H9 (cell line): ENCODE measurements at regions not wholly inside any gene's neighbourhood (a gene's known extent, or its start where the extent isn't known, plus 50 kb on each side); places are given as distances from the start of the nearest gene placed in this dataset.

Experiments used
- DNase-seq: peaks from one replicate; pipeline ENCODE4 v3.0.0-alpha.2; 2017
- H2AFZ ChIP-seq: one replicate; pipeline ENCODE4 v1.6.1; 2013; ENCODE audit warnings: mild to moderate bottlenecking, low read length, control low read depth, moderate library complexity
- H2AK5ac ChIP-seq: 2 replicates; pipeline ENCODE4 v1.6.1; 2013; ENCODE audit warnings: low read length, control low read depth, mixed read lengths; ENCODE audit not compliant: insufficient read length
- H2BK120ac ChIP-seq: one replicate; pipeline ENCODE4 v1.6.1; 2013; ENCODE audit warnings: low read depth, mild to moderate bottlenecking, low read length, control low read depth, inconsistent platforms; ENCODE audit not compliant: poor library complexity, severe bottlenecking
- H2BK12ac ChIP-seq: 2 replicates; pipeline ENCODE4 v1.6.1; 2013; ENCODE audit warnings: low read length, control low read depth, mixed read lengths, low read depth; ENCODE audit not compliant: insufficient read length
- H2BK15ac ChIP-seq: 2 replicates; pipeline ENCODE4 v1.6.1; 2013; ENCODE audit warnings: low read depth, low read length, control low read depth
- H2BK20ac ChIP-seq: one replicate; pipeline ENCODE4 v1.6.1; 2013; ENCODE audit warnings: low read depth, mild to moderate bottlenecking, low read length, control low read depth, inconsistent platforms; ENCODE audit not compliant: poor library complexity, severe bottlenecking
- H2BK5ac ChIP-seq: 2 replicates; pipeline ENCODE4 v1.6.1; 2013; ENCODE audit warnings: low read length, control low read depth, mixed read lengths; ENCODE audit not compliant: insufficient read length
- H3K14ac ChIP-seq: 2 replicates; pipeline ENCODE4 v1.6.1; 2013; ENCODE audit warnings: low read length, control low read depth; ENCODE audit not compliant: insufficient read depth
- H3K18ac ChIP-seq: 2 replicates; pipeline ENCODE4 v1.6.1; 2013; ENCODE audit warnings: low read depth, mild to moderate bottlenecking, mixed read lengths, low read length, control low read depth; ENCODE audit not compliant: insufficient read length
- H3K23ac ChIP-seq: 2 replicates; pipeline ENCODE4 v1.6.1; 2013; ENCODE audit warnings: low read length, control low read depth, mixed read lengths, low read depth; ENCODE audit not compliant: insufficient read length
- H3K23me2 ChIP-seq: 2 replicates; pipeline ENCODE4 v1.6.1; 2013; ENCODE audit warnings: low read depth, mild to moderate bottlenecking, mixed read lengths, low read length, control low read depth; ENCODE audit not compliant: insufficient read length, poor library complexity, severe bottlenecking
- H3K27ac ChIP-seq: 2 replicates; pipeline ENCODE4 v1.5.1; 2013; ENCODE audit warnings: low read length, control low read depth, mixed read lengths, low read depth; ENCODE audit not compliant: insufficient read length
- H3K27me3 ChIP-seq: 2 replicates; pipeline ENCODE4 v1.6.1; 2013; ENCODE audit warnings: low read length, control low read depth, inconsistent platforms; ENCODE audit not compliant: insufficient read depth
- H3K4ac ChIP-seq: 2 replicates; pipeline ENCODE4 v1.6.1; 2013; ENCODE audit warnings: low read depth, mild to moderate bottlenecking, control low read depth, inconsistent platforms, low read length, moderate library complexity
- H3K4me1 ChIP-seq: 2 replicates; pipeline ENCODE4 v1.6.1; 2013; ENCODE audit warnings: low read length, control low read depth, inconsistent platforms; ENCODE audit not compliant: insufficient read depth
- H3K4me2 ChIP-seq: 2 replicates; pipeline ENCODE4 v1.6.1; 2013; ENCODE audit warnings: low read length, control low read depth, mixed read lengths; ENCODE audit not compliant: insufficient read length, insufficient read depth
- H3K56ac ChIP-seq: 2 replicates; pipeline ENCODE4 v1.6.1; 2013; ENCODE audit warnings: low read depth, mild to moderate bottlenecking, mixed read lengths, low read length, control low read depth; ENCODE audit not compliant: insufficient read length
- H3K79me1 ChIP-seq: 2 replicates; pipeline ENCODE4 v1.6.1; 2013; ENCODE audit warnings: low read depth, mild to moderate bottlenecking, moderate library complexity, low read length, control low read depth, inconsistent platforms; ENCODE audit not compliant: insufficient read depth, poor library complexity, severe bottlenecking
- H3K79me2 ChIP-seq: 2 replicates; pipeline ENCODE4 v1.6.1; 2013; ENCODE audit warnings: low read length, control low read depth, inconsistent platforms; ENCODE audit not compliant: insufficient read depth
- H3K9ac ChIP-seq: 2 replicates; pipeline ENCODE4 v1.6.1; 2013; ENCODE audit warnings: low read length, control low read depth, mixed read lengths; ENCODE audit not compliant: insufficient read length; ENCODE audit errors: extremely low read depth
- H3K9me3 ChIP-seq: one replicate; pipeline ENCODE4 v1.6.1; 2013; ENCODE audit warnings: low read depth, low read length, inconsistent platforms; ENCODE audit not compliant: control insufficient read depth
- H3T11ph ChIP-seq: one replicate; pipeline ENCODE4 v1.6.1; 2013; ENCODE audit warnings: mild to moderate bottlenecking, low read length, control low read depth, inconsistent platforms
- H4K20me1 ChIP-seq: one replicate; pipeline ENCODE4 v1.6.1; 2013; ENCODE audit not compliant: control insufficient read depth, insufficient read length, insufficient read depth
- H4K5ac ChIP-seq: 2 replicates; pipeline ENCODE4 v1.6.1; 2013; ENCODE audit warnings: low read depth, mild to moderate bottlenecking, mixed read lengths, low read length, control low read depth; ENCODE audit not compliant: insufficient read length
- H4K8ac ChIP-seq: replicated peaks from 2 replicates; pipeline ENCODE4 v1.6.1; 2013; ENCODE audit warnings: low read length, control low read depth, mixed read lengths, low read depth; ENCODE audit not compliant: insufficient read length
- H4K91ac ChIP-seq: 2 replicates; pipeline ENCODE4 v1.6.1; 2013; ENCODE audit warnings: low read depth, mild to moderate bottlenecking, moderate library complexity, mixed read lengths, low read length, control low read depth; ENCODE audit not compliant: insufficient read length
- H3K27ac Mint-ChIP-seq, 3 experiments: 2 replicates in 2 of 3; 3 replicates in 1 of 3; pipeline ENCODE4 v1.8.0; 2020 to 2021; ENCODE audit warnings: mixed read lengths in 3 of 3, mild to moderate bottlenecking in 1 of 3, moderate library complexity in 1 of 3
- H3K27me3 Mint-ChIP-seq: 2 replicates; pipeline ENCODE4 v1.8.0; 2021; ENCODE audit warnings: low read depth, mild to moderate bottlenecking, moderate library complexity, mixed read lengths
- H3K36me3 Mint-ChIP-seq, 3 experiments: 2 replicates in 2 of 3; 3 replicates in 1 of 3; pipeline ENCODE4 v1.8.0; 2020 to 2021; ENCODE audit warnings: low read depth in 3 of 3, mixed read lengths in 3 of 3; ENCODE audit not compliant: insufficient read depth in 1 of 3
- H3K4me1 Mint-ChIP-seq, 2 experiments: 2 replicates each; pipeline ENCODE4 v1.8.0; 2020; ENCODE audit warnings: mixed read lengths in 2 of 2
- H3K4me3 Mint-ChIP-seq, 2 experiments: 2 replicates in 1 of 2; 3 replicates in 1 of 2; pipeline ENCODE4 v1.8.0; 2020 to 2021; ENCODE audit warnings: mild to moderate bottlenecking in 2 of 2, mixed read lengths in 2 of 2, moderate library complexity in 1 of 2
- H3K9me3 Mint-ChIP-seq, 2 experiments: 2 replicates in 1 of 2; 3 replicates in 1 of 2; pipeline ENCODE4 v1.8.0; 2020; ENCODE audit warnings: mild to moderate bottlenecking in 2 of 2, mixed read lengths in 2 of 2, moderate library complexity in 1 of 2
- CTCF ChIP-seq: fragments of 200-600 bp; sonication (generic); conservative IDR thresholded peaks from 3 replicates; pipeline ENCODE4 v1.8.0; 2021; ENCODE audit warnings: antibody characterized with exemption, mild to moderate bottlenecking
- WGBS: extraction: QIAGEN DNeasy Blood & Tissue Kit; methylation state at CpG from one replicate; pipeline ENCODE4 v1.1.7; 2013; ENCODE audit warnings: missing lambda C conversion rate, low lambda C conversion rate, mixed read lengths; ENCODE audit not compliant: insufficient read length; ENCODE audit errors: extremely low coverage; 5-methylcytosine and 5-hydroxymethylcytosine counted together

GRCh38 chr2:45237850-45238542, 228.7 kb upstream of the SIX2 start:
- no peak overlapping the region for H4K91ac ChIP-seq
- no peaks in the 10 kb centered on the region for H3K23me2 ChIP-seq
- no peak overlapping the region for H3K18ac ChIP-seq
- no peak overlapping the region for H3K9ac ChIP-seq
- no peak for DNase-seq
- no peak overlapping the region for H2BK20ac ChIP-seq
- H3K4me2 ChIP-seq: no peak overlapping the region
- WGBS: no CpG with 5 or more reads among the region's 6 CpGs
- H3K79me1 ChIP-seq: no peaks in the 10 kb centered on the region
- Mint-ChIP-seq H3K27ac (no peak overlapping the region), H3K4me1 (peaks cover 7 to 9% of the 10 kb centered on the region in 2 experiments; a peak in 3 of 4 replicates), H3K36me3 (no peaks in the 10 kb centered on the region), H3K27me3 (peaks cover 1% of the 10 kb centered on the region), H3K9me3 (no peaks in the 10 kb centered on the region), H3K4me3 (no peak overlapping the region)
- TF ChIP-seq CTCF: no peak
- H3K9me3 ChIP-seq: no peaks in the 10 kb centered on the region
- no peaks in the 10 kb centered on the region for H3K79me2 ChIP-seq
- no peak overlapping the region for H2AFZ ChIP-seq
- H3K56ac ChIP-seq: no peak overlapping the region
- no peak overlapping the region for H2AK5ac ChIP-seq
- H2BK15ac ChIP-seq: no peak overlapping the region
- H3K23ac ChIP-seq: no peak overlapping the region
- H3K14ac ChIP-seq: no peak overlapping the region
- no peak overlapping the region for H4K8ac ChIP-seq
- H3K27ac ChIP-seq: no peak overlapping the region
- H2BK5ac ChIP-seq: no peak overlapping the region
- no peaks in the 10 kb centered on the region for H4K20me1 ChIP-seq
- H3K4ac ChIP-seq: no peak overlapping the region
- H2BK120ac ChIP-seq: no peak overlapping the region
- H2BK12ac ChIP-seq: no peak overlapping the region
- H4K5ac ChIP-seq: no peak overlapping the region
- no peak overlapping the region for H3T11ph ChIP-seq
- no peaks in the 10 kb centered on the region for H3K27me3 ChIP-seq
- no peaks in the 10 kb centered on the region for H3K4me1 ChIP-seq
